Heart left ventricle (tissue), 16 donors: ENCODE measurements at regions not wholly inside any gene's neighbourhood (a gene's known extent, or its start where the extent isn't known, plus 50 kb on each side); places are given as distances from the start of the nearest gene placed in this dataset.

Source experiments
- ATAC-seq, 4 donors: fragments of 200-7000 bp; cut with Tn5 transposase; one replicate each; pipeline ENCODE4 v1.9.1; 2020 to 2022; ENCODE audit warnings: moderate library complexity in 4 of 4, mild to moderate bottlenecking in 3 of 4, moderate number of reproducible peaks in 1 of 4
- DNase-seq, 5 donors: peaks; one replicate each; pipeline ENCODE4 v3.0.0-alpha.2; 2020
- H3K27ac ChIP-seq, 12 donors: fragments of 200-600 bp; sonication (generic) in 4 of 12; one replicate each; pipeline versions ENCODE4 v1.5.0 to v1.8.0; 2016 to 2022; ENCODE audit warnings: mild to moderate bottlenecking in 2 of 12
- H3K27me3 ChIP-seq, 9 donors: fragments of 200-600 bp; sonication (generic) in 2 of 9; one replicate each; pipeline versions ENCODE4 v1.5.1 to v1.8.0; 2016 to 2022; ENCODE audit warnings: mild to moderate bottlenecking in 3 of 9
- H3K36me3 ChIP-seq, 9 donors: fragments of 200-600 bp; sonication (generic) in 2 of 9; one replicate each; pipeline versions ENCODE4 v1.5.0 to v1.8.0; 2018 to 2022; ENCODE audit warnings: mild to moderate bottlenecking in 2 of 9
- H3K4me1 ChIP-seq, 12 donors: fragments of 200-600 bp; sonication (generic) in 4 of 12; one replicate each; pipeline versions ENCODE4 v1.5.0 to v1.8.0; 2016 to 2022; ENCODE audit warnings: mild to moderate bottlenecking in 3 of 12
- H3K4me3 ChIP-seq, 12 donors: fragments of 200-600 bp; sonication (generic) in 4 of 12; one replicate each; pipeline versions ENCODE4 v1.5.0 to v1.8.0; 2017 to 2022; ENCODE audit warnings: mild to moderate bottlenecking in 9 of 12, moderate library complexity in 4 of 12
- H3K9me3 ChIP-seq, 12 donors: fragments of 200-600 bp; sonication (generic) in 4 of 12; one replicate each; pipeline versions ENCODE4 v1.5.0 to v1.8.0; 2016 to 2022; ENCODE audit warnings: mild to moderate bottlenecking in 1 of 12
- CTCF ChIP-seq, 12 donors: fragments of 200-600 bp; sonication (generic) in 4 of 12; IDR thresholded peaks; one replicate each; pipeline versions ENCODE4 v1.5.0 to v1.8.0; 2018 to 2022; ENCODE audit warnings: antibody characterized with exemption in 12 of 12, mild to moderate bottlenecking in 5 of 12
- POLR2A ChIP-seq, 2 donors: fragments of 450-650 bp; IDR thresholded peaks; one replicate each; pipeline ENCODE4 v1.6.1; 2017; ENCODE audit warnings: antibody characterized with exemption in 2 of 2, mild to moderate bottlenecking in 2 of 2, moderate library complexity in 2 of 2
- WGBS, 4 donors: extraction: QIAGEN DNeasy Blood & Tissue Kit in 2 of 4; methylation state at CpG; one replicate each; pipeline versions ENCODE4 v1.1.5 to v1.1.7; 2013 to 2018; 5-methylcytosine and 5-hydroxymethylcytosine counted together
- intact Hi-C, 10 donors: fragments of 100-400 bp; cut with DNase I; formaldehyde crosslinking; loops; one replicate each; pipeline versions ENCODE4 v1.11.1 to v1.14.2; 2022
- donor health status: ischemic (EF 13 %, LVEDD 7.1; RV severe dilation, severe dysfunction).
- donor health status: healthy with polysubstance abuse.
- donor health status: DM: no; HTN: yes; CAD: no.
- donor health status: DM: no; HTN: no; CAD: no.
- donor health status: ischemic (EF 25% LVEDD 6.9; RV normal size, moderate dysfunction).
- donor health status: ischemic (EF 25% LVEDD 5.7; RV mildly dilated, moderate dysfunction).
- donor health status: healthy.
- donor health status: DM: yes; HTN: yes; CAD: no.
- donor health status: ischemic (EF 35%, LVEDD 5.7; RV mildly dilated, moderate dysfunction).
- donor health status: nonischemic (EF 11% LVEDD 7.7; RV severe dilation, severe dysfunction).
- donor health status: DM: yes; HTN: yes; CAD: no.
- donor health status: PGD.
- donor health status: ischemic (EF 29% LVEDD 5.4; RV normal size, mild dysfunction).
- donor health status: nonischemic (EF 23%, LVEDD 6.1; RV moderate dilation, normal function).

GRCh38 chr7:27032839-27033238 is 63.0 kb downstream of the HOXA1 start:
- no peaks in the 10 kb centered on the region for H3K36me3 ChIP-seq
- peaks cover 0 to 16% (median 3%) of the 10 kb centered on the region in 12 donors for H3K4me1 ChIP-seq
- H3K27ac ChIP-seq, result no peak overlapping the region
- no peak overlapping the region for H3K4me3 ChIP-seq
- no peak for ATAC-seq
- no peaks in the 10 kb centered on the region for H3K27me3 ChIP-seq
- no peak for DNase-seq
- intact Hi-C loops, result no loop called here
- 18 to 36% (median 25%) methylated on average over 1 of the region's 1 CpG for WGBS, 4 donors
- H3K9me3 ChIP-seq, result no peaks in the 10 kb centered on the region
- TF ChIP-seq CTCF (IDR thresholded peaks at IDR 0.05) (no peak), POLR2A (IDR thresholded peaks at IDR 0.05) (no peak)

GRCh38 chr7:27031289-27032172 is 64.3 kb downstream of the HOXA1 start:
- Histone ChIP-seq H3K36me3 (no peaks in the 10 kb centered on the region), H3K27ac (peak overlapping the region in 6 of 12 donors; percentile 2 to 46 (median 12)), H3K4me1 (peaks cover 0 to 16% (median 3%) of the 10 kb centered on the region in 12 donors), H3K4me3 (no peak overlapping the region), H3K27me3 (peaks cover 0 to 3% (median 0%) of the 10 kb centered on the region in 9 donors), H3K9me3 (no peaks in the 10 kb centered on the region)
- intact Hi-C loops, result no loop called here
- 80 to 85% (median 83%) methylated on average over 8 of the region's 8 CpGs for WGBS, 4 donors
- no peak for TF ChIP-seq POLR2A (IDR thresholded peaks at IDR 0.05)
- no peak for TF ChIP-seq CTCF (IDR thresholded peaks at IDR 0.05)
- DNase-seq (no peak), ATAC-seq (peak; percentile 89 to 96 (median 94))

GRCh38 chr7:27030393-27031050 is 65.3 kb downstream of the HOXA1 start:
- no peaks in the 10 kb centered on the region for H3K9me3 ChIP-seq
- TF ChIP-seq POLR2A (IDR thresholded peaks at IDR 0.05) (no peak), CTCF (IDR thresholded peaks at IDR 0.05) (no peak)
- 75 to 88% (median 85%) methylated on average over 7 of the region's 7 CpGs for WGBS, 4 donors
- no peak overlapping the region for H3K27ac ChIP-seq
- H3K4me1 ChIP-seq, result peaks cover 0 to 16% (median 3%) of the 10 kb centered on the region in 12 donors
- H3K4me3 ChIP-seq, result no peak overlapping the region
- ATAC-seq (no peak), DNase-seq (no peak)
- H3K36me3 ChIP-seq, result no peaks in the 10 kb centered on the region
- intact Hi-C loops, result no loop called here
- H3K27me3 ChIP-seq, result peaks cover 0 to 3% (median 0%) of the 10 kb centered on the region in 9 donors

GRCh38 chr7:27025270-27025669 is 70.5 kb downstream of the HOXA1 start:
- no peak for ATAC-seq
- WGBS, 4 donors, result 66 to 73% (median 70%) methylated on average over 8 of the region's 8 CpGs
- intact Hi-C loops, result no loop called here

More at GRCh38 chr7:27025270-27025669, 70.5 kb downstream of the HOXA1 start:
- Histone ChIP-seq H3K4me1 (no peaks in the 10 kb centered on the region), H3K9me3 (peaks cover 0 to 1% (median 0%) of the 10 kb centered on the region in 12 donors), H3K27ac (no peak overlapping the region), H3K4me3 (no peak overlapping the region), H3K36me3 (no peaks in the 10 kb centered on the region), H3K27me3 (peaks cover 0 to 3% (median 0%) of the 10 kb centered on the region in 9 donors)
- DNase-seq, result no peak
- no peak for TF ChIP-seq POLR2A (IDR thresholded peaks at IDR 0.05)
- TF ChIP-seq CTCF (IDR thresholded peaks at IDR 0.05), result no peak
